ENCODE measurements at regions not wholly inside any gene's neighbourhood (a gene's known extent, or its start where the extent isn't known, plus 50 kb on each side); places are given as distances from the start of the nearest gene placed in this dataset.

DNA sequence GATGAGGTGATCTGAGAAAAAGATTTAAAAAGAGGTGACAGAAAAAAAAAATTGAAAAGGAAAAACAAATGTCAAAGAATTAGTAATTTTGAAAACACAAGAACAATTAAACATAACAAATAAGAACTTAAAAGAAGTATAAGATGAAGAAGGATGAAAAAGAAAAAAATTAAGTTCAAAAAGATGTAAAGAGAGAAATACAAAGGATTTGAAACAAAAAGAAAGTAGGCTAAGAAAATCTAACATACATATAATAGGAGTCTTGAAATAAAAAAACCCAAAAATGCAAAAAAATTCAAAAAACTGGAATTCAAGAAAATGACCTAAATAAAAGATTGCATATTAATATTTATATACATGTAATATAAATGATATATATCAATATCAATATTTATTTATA lies 949.2 kb downstream of the MCTP2 start:
- Histone ChIP-seq H3K23me2 (ENCODE audit: low read depth, low read length) (no peaks in the 10 kb centered on the region), H3K14ac (ENCODE audit: insufficient read length) (no peak overlapping the region), H4K91ac (replicated peaks; ENCODE audit: insufficient read length, low read length) (no peak overlapping the region), H3K27ac (ENCODE audit: low read depth, low read length) (no peak overlapping the region), H3K79me2 (ENCODE audit: control insufficient read depth in 1 of 2, insufficient read depth in 2 of 2, low read length in 2 of 2) (no peaks in the 10 kb centered on the region), H3K36me3 (ENCODE audit: control insufficient read depth in 2 of 4, insufficient read depth in 4 of 4, low read length in 3 of 4) (no peaks in the 10 kb centered on the region), H2BK5ac (ENCODE audit: low read depth, low read length) (no peak overlapping the region), H3K4me1 (replicated peaks in 1 of 4; ENCODE audit: control insufficient read depth in 3 of 4, insufficient read depth in 4 of 4, low read length in 3 of 4) (no peaks in the 10 kb centered on the region), H4K5ac (ENCODE audit: insufficient read length, low read depth, low read length) (no peak overlapping the region), H2BK20ac (ENCODE audit: low read length) (no peak overlapping the region), H3K56ac (replicated peaks; ENCODE audit: insufficient read length, low read depth, low read length) (no peak overlapping the region), H3K9ac (replicated peaks in 1 of 4; ENCODE audit: extremely low read depth in 1 of 4, low read depth in 3 of 4, low read length in 3 of 4) (no peak overlapping the region), H3K27me3 (replicated peaks in 1 of 4; ENCODE audit: control insufficient read depth in 3 of 4, extremely low read depth in 1 of 4, insufficient read depth in 3 of 4, low read length in 3 of 4) (no peaks in the 10 kb centered on the region), H2AFZ (ENCODE audit: low read length) (no peak overlapping the region), H2AK5ac (ENCODE audit: low read depth, low read length) (no peak overlapping the region), H3K79me1 (ENCODE audit: low read depth, low read length) (no peaks in the 10 kb centered on the region), H4K8ac (ENCODE audit: extremely low read depth, insufficient read depth, low read length) (no peak overlapping the region), H3K4me3 (ENCODE audit: extremely low read depth in 1 of 4, insufficient read depth in 2 of 4, low read depth in 3 of 4, low read length in 4 of 4) (no peak overlapping the region), H3K4me2 (ENCODE audit: insufficient read depth in 1 of 2, low read depth in 2 of 2, low read length in 2 of 2) (no peak overlapping the region), H3K9me3 (ENCODE audit: insufficient read depth in 2 of 2, low read depth in 1 of 2, low read length in 1 of 2) (no peaks in the 10 kb centered on the region), H4K20me1 (replicated peaks in 1 of 2; ENCODE audit: control insufficient read depth in 1 of 2, insufficient read depth in 2 of 2, low read length in 2 of 2) (no peaks in the 10 kb centered on the region), H3K4ac (replicated peaks; ENCODE audit: insufficient read length, low read depth, low read length) (no peak overlapping the region), H2BK120ac (replicated peaks; ENCODE audit: low read depth, low read length) (no peak overlapping the region), H3K18ac (ENCODE audit: extremely low read depth, low read length) (no peak overlapping the region), H2BK12ac (ENCODE audit: low read depth, low read length) (no peak overlapping the region), H3K23ac (ENCODE audit: insufficient read length) (no peak overlapping the region), H2BK15ac (ENCODE audit: low read length) (no peak overlapping the region)
- DNase-seq (ENCODE audit: low read depth in 1 of 2, low spot score in 2 of 2) (no peak), FAIRE-seq (no peak)
- CTCF ChIA-PET (ENCODE audit: partially characterized antibody) = interaction anchor here (0.7 to 1.3 kb wide), 2 partner anchors 10 to 89 kb away, joined by 3 to 5 read pairs; no protein-coding TSS in a partner anchor
- POLR2A ChIA-PET (ENCODE audit: partially characterized antibody) = no interaction called here
- TF ChIP-seq RNF2 (IDR thresholded peaks at IDR 0.05; ENCODE audit: borderline replicate concordance, low read depth, low read length, missing control alignments, poor library complexity, severe bottlenecking) (no peak), BRCA1 (IDR thresholded peaks at IDR 0.05; ENCODE audit: low read depth, low read length) (no peak), CREB1 (IDR thresholded peaks at IDR 0.05) (no peak), CEBPB (IDR thresholded peaks at IDR 0.05; ENCODE audit: low read depth, low read length) (no peak), BCL11A (IDR thresholded peaks at IDR 0.05; ENCODE audit: low read depth in 2 of 2, low read length in 2 of 2) (no peak), RAD21 (IDR thresholded peaks at IDR 0.05 in 1 of 2, conservative IDR thresholded peaks at IDR 0.05 in 1 of 2; ENCODE audit: low read depth in 2 of 2, low read length in 2 of 2) (no peak), CHD2 (IDR thresholded peaks at IDR 0.05; ENCODE audit: low read length) (no peak), TEAD4 (IDR thresholded peaks at IDR 0.05; ENCODE audit: low read depth, low read length) (no peak), TCF12 (IDR thresholded peaks at IDR 0.05; ENCODE audit: low read depth, low read length) (no peak), ZNF274 (IDR thresholded peaks at IDR 0.05; ENCODE audit: borderline replicate concordance, extremely low read depth, low read length) (no peak), SP1 (IDR thresholded peaks at IDR 0.05; ENCODE audit: low read depth, low read length) (no peak), SIRT6 (IDR thresholded peaks at IDR 0.05; ENCODE audit: low read length) (no peak)
- TF ChIP-seq, protein P1, sequence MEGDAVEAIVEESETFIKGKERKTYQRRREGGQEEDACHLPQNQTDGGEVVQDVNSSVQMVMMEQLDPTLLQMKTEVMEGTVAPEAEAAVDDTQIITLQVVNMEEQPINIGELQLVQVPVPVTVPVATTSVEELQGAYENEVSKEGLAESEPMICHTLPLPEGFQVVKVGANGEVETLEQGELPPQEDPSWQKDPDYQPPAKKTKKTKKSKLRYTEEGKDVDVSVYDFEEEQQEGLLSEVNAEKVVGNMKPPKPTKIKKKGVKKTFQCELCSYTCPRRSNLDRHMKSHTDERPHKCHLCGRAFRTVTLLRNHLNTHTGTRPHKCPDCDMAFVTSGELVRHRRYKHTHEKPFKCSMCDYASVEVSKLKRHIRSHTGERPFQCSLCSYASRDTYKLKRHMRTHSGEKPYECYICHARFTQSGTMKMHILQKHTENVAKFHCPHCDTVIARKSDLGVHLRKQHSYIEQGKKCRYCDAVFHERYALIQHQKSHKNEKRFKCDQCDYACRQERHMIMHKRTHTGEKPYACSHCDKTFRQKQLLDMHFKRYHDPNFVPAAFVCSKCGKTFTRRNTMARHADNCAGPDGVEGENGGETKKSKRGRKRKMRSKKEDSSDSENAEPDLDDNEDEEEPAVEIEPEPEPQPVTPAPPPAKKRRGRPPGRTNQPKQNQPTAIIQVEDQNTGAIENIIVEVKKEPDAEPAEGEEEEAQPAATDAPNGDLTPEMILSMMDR (IDR thresholded peaks at IDR 0.05; ENCODE audit: control extremely low read depth in 1 of 3, insufficient read depth in 1 of 3, low read depth in 1 of 3, low read length in 3 of 3) = no peak
- TF ChIP-seq, protein P2, sequence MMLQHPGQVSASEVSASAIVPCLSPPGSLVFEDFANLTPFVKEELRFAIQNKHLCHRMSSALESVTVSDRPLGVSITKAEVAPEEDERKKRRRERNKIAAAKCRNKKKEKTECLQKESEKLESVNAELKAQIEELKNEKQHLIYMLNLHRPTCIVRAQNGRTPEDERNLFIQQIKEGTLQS (IDR thresholded peaks at IDR 0.05; ENCODE audit: insufficient read depth, low read depth, low read length) = no peak

Data from H1 (cell line).